ENCODE measurements at regions not wholly inside any gene's neighbourhood (a gene's known extent, or its start where the extent isn't known, plus 50 kb on each side); places are given as distances from the start of the nearest gene placed in this dataset.

DNA sequence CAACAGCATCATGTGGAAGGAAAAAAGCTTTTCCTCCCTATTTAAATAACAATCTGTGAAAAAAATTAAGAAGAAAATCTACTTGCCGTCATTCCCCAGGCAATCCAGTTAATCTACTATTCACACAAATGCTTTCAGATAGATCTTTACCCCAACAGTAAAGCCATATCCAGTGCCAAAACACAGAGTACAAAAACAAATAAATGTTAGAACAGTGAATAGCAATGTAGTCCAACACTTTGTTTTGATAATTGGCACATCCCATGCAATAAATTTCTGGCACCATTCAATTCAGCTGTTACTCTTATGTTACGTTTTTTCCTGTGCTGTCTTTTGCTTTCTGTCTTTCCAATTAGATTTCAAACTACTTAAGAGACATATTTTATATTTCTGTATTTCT, 2245.5 kb upstream of the WWC1 start:
- Histone ChIP-seq H3K4me2 (no peak overlapping the region), H3K27ac (no peak overlapping the region), H4K20me1 (ENCODE audit: insufficient read depth, poor library complexity, severe bottlenecking) (no peaks in the 10 kb centered on the region), H3K4me1 (ENCODE audit: insufficient read depth) (no peaks in the 10 kb centered on the region), H3K9me3 (ENCODE audit: low read depth) (no peaks in the 10 kb centered on the region), H3K36me3 (replicated peaks; ENCODE audit: insufficient read depth, low read depth) (no peaks in the 10 kb centered on the region), H3K79me2 (no peaks in the 10 kb centered on the region), H3K4me3 (no peak overlapping the region), H3K9me2 (replicated peaks; ENCODE audit: insufficient read depth) (no peaks in the 10 kb centered on the region), H2AFZ (no peak overlapping the region), H3K27me3 (no peaks in the 10 kb centered on the region)
- TF ChIP-seq EZH2phosphoT487 (IDR thresholded peaks at IDR 0.05; ENCODE audit: low read depth, severe bottlenecking, unreplicated experiment) (no peak), EZH2 (IDR thresholded peaks at IDR 0.05; ENCODE audit: borderline replicate concordance) (no peak)
- TF ChIP-seq, protein P1, sequence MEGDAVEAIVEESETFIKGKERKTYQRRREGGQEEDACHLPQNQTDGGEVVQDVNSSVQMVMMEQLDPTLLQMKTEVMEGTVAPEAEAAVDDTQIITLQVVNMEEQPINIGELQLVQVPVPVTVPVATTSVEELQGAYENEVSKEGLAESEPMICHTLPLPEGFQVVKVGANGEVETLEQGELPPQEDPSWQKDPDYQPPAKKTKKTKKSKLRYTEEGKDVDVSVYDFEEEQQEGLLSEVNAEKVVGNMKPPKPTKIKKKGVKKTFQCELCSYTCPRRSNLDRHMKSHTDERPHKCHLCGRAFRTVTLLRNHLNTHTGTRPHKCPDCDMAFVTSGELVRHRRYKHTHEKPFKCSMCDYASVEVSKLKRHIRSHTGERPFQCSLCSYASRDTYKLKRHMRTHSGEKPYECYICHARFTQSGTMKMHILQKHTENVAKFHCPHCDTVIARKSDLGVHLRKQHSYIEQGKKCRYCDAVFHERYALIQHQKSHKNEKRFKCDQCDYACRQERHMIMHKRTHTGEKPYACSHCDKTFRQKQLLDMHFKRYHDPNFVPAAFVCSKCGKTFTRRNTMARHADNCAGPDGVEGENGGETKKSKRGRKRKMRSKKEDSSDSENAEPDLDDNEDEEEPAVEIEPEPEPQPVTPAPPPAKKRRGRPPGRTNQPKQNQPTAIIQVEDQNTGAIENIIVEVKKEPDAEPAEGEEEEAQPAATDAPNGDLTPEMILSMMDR (IDR thresholded peaks at IDR 0.05; ENCODE audit: poor library complexity), result no peak
- WGBS (ENCODE audit: low lambda C conversion rate, missing lambda C conversion rate), result 85% methylated on average over 2 of the region's 2 CpGs
- no peak for DNase-seq (ENCODE audit: low spot score)

DNA sequence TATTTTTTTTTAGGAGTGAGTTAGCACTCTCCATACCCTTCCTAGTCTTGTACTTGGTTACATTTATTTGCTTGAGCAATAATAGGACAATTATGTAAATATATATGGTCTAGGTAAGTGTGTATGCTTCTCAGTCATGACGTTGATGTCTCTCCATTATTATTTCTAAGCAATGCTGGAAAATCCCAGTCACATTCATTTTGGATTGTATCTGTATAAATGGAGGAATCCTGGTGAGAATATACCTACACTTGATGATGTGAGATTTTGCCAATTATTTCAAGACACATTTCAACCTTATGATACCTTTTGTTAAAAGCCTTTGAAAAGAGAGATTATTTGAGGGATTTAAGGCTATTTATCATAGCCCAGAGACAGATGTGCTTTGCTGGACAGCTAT, 2244.5 kb upstream of the WWC1 start:
- no peak for DNase-seq (ENCODE audit: low spot score)
- no peaks in the 10 kb centered on the region for H3K79me2 ChIP-seq
- H3K36me3 ChIP-seq (replicated peaks; ENCODE audit: insufficient read depth, low read depth), result no peaks in the 10 kb centered on the region
- TF ChIP-seq EZH2phosphoT487 (IDR thresholded peaks at IDR 0.05; ENCODE audit: low read depth, severe bottlenecking, unreplicated experiment) (no peak), EZH2 (IDR thresholded peaks at IDR 0.05; ENCODE audit: borderline replicate concordance) (no peak)
- TF ChIP-seq, protein P1 (IDR thresholded peaks at IDR 0.05; ENCODE audit: poor library complexity), result no peak
- no peak overlapping the region for H3K4me3 ChIP-seq
- H3K9me2 ChIP-seq (replicated peaks; ENCODE audit: insufficient read depth), result no peaks in the 10 kb centered on the region
- H2AFZ ChIP-seq, result no peak overlapping the region
- H3K4me1 ChIP-seq (ENCODE audit: insufficient read depth), result no peaks in the 10 kb centered on the region
- no peaks in the 10 kb centered on the region for H3K27me3 ChIP-seq
- no peak overlapping the region for H3K4me2 ChIP-seq
- WGBS (ENCODE audit: low lambda C conversion rate, missing lambda C conversion rate), result 76% methylated on average over 1 of the region's 1 CpG
- no peaks in the 10 kb centered on the region for H3K9me3 ChIP-seq (ENCODE audit: low read depth)
- H3K27ac ChIP-seq, result no peak overlapping the region
- H4K20me1 ChIP-seq (ENCODE audit: insufficient read depth, poor library complexity, severe bottlenecking), result no peaks in the 10 kb centered on the region

DNA sequence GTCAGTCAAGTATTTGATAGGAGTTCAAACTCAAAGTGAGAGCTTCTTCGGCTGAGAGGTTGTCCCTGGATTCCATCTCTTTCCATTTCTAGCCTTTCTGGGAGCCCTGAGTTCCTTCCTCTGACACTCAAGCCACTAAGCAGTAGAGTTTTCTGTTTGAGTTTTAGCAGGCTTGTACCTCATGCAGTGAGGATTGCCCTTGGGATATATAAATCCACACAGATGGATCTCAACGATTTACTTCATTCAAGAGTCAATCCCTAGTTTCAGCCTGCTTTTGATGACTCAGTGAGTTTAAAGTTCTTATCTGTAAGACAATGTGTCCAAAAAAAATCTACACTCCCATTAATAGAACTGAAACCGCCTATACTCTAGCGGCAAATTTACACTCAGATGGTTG, 2240.9 kb upstream of the WWC1 start:
- H3K9me3 ChIP-seq (ENCODE audit: low read depth), result no peaks in the 10 kb centered on the region
- H3K4me2 ChIP-seq, result no peak overlapping the region
- H4K20me1 ChIP-seq (ENCODE audit: insufficient read depth, poor library complexity, severe bottlenecking), result no peaks in the 10 kb centered on the region
- no peaks in the 10 kb centered on the region for H3K4me1 ChIP-seq (ENCODE audit: insufficient read depth)
- no peak overlapping the region for H2AFZ ChIP-seq
- H3K27ac ChIP-seq, result no peak overlapping the region
- no peak overlapping the region for H3K4me3 ChIP-seq
- DNase-seq (ENCODE audit: low spot score), result no peak
- no peaks in the 10 kb centered on the region for H3K27me3 ChIP-seq
- TF ChIP-seq, protein P1 (IDR thresholded peaks at IDR 0.05; ENCODE audit: poor library complexity), result no peak
- TF ChIP-seq EZH2phosphoT487 (IDR thresholded peaks at IDR 0.05; ENCODE audit: low read depth, severe bottlenecking, unreplicated experiment), result no peak
- H3K9me2 ChIP-seq (replicated peaks; ENCODE audit: insufficient read depth), result no peaks in the 10 kb centered on the region
- H3K36me3 ChIP-seq (replicated peaks; ENCODE audit: insufficient read depth, low read depth), result no peaks in the 10 kb centered on the region
- WGBS (ENCODE audit: low lambda C conversion rate, missing lambda C conversion rate), result 46% methylated on average over 4 of the region's 4 CpGs
- H3K79me2 ChIP-seq, result no peaks in the 10 kb centered on the region

DNA sequence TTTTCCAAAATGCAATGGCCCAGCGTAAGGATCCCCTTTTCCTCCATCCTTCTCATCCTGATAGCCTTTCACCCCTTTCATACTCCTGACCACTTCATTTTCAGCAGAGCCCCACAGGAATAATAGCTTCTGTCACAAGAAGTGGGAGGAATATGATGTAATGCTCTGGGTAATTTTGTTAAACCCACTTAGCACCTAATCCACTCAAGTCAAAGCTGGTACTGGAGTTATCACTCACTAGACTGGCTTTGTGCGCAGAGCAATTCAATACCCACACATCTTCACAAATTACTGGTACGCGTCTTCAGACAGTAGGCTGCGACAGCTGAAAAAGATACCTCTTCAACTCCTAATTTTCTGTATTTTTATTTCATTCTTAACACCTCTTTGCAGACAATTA, 2232.8 kb upstream of the WWC1 start:
- no peak overlapping the region for H3K4me2 ChIP-seq

More for the DNA sequence above, 2232.8 kb upstream of the WWC1 start:
- TF ChIP-seq, protein P1 (IDR thresholded peaks at IDR 0.05; ENCODE audit: poor library complexity), result no peak
- Histone ChIP-seq H3K27ac (no peak overlapping the region), H3K79me2 (no peaks in the 10 kb centered on the region), H3K9me3 (ENCODE audit: low read depth) (no peaks in the 10 kb centered on the region), H3K4me1 (ENCODE audit: insufficient read depth) (no peaks in the 10 kb centered on the region), H2AFZ (no peak overlapping the region), H3K4me3 (no peak overlapping the region), H3K36me3 (replicated peaks; ENCODE audit: insufficient read depth, low read depth) (no peaks in the 10 kb centered on the region), H3K27me3 (no peaks in the 10 kb centered on the region), H4K20me1 (ENCODE audit: insufficient read depth, poor library complexity, severe bottlenecking) (no peaks in the 10 kb centered on the region), H3K9me2 (replicated peaks; ENCODE audit: insufficient read depth) (no peaks in the 10 kb centered on the region)
- WGBS (ENCODE audit: low lambda C conversion rate, missing lambda C conversion rate), result 96% methylated on average over 5 of the region's 5 CpGs
- no peak for DNase-seq (ENCODE audit: low spot score)

Data from hepatocyte (in vitro differentiated cells).